Esophagus (tissue), 2 donors: ENCODE measurements at regions not wholly inside any gene's neighbourhood (a gene's known extent, or its start where the extent isn't known, plus 50 kb on each side); places are given as distances from the start of the nearest gene placed in this dataset.

Source experiments
- H3K27ac ChIP-seq, 2 donors: one replicate each; pipeline ENCODE4 v1.5.1; 2013; ENCODE audit warnings: low read depth in 2 of 2, mild to moderate bottlenecking in 2 of 2, inconsistent platforms in 1 of 2, low read length in 1 of 2, moderate library complexity in 1 of 2
- H3K27me3 ChIP-seq, 2 donors: one replicate each; pipeline ENCODE4 v1.6.1; 2013; ENCODE audit warnings: low read length in 2 of 2, control low read depth in 1 of 2, mild to moderate bottlenecking in 1 of 2; ENCODE audit not compliant: insufficient read depth in 2 of 2, control insufficient read depth in 1 of 2
- H3K36me3 ChIP-seq, 2 donors: one replicate each; pipeline ENCODE4 v1.6.1; 2013; ENCODE audit warnings: low read length in 1 of 2; ENCODE audit not compliant: control insufficient read depth in 2 of 2, insufficient read depth in 2 of 2
- H3K4me1 ChIP-seq, 2 donors: one replicate each; pipeline ENCODE4 v1.6.1; 2013; ENCODE audit warnings: low read length in 1 of 2; ENCODE audit not compliant: control insufficient read depth in 2 of 2, insufficient read depth in 2 of 2
- H3K4me3 ChIP-seq, 2 donors: one replicate each; pipeline ENCODE4 v1.5.1; 2013; ENCODE audit warnings: low read length in 2 of 2, mild to moderate bottlenecking in 2 of 2, low read depth in 1 of 2, moderate library complexity in 1 of 2
- H3K9me3 ChIP-seq, 2 donors: one replicate each; pipeline ENCODE4 v1.6.1; 2013; ENCODE audit warnings: mild to moderate bottlenecking in 2 of 2, low read depth in 1 of 2, low read length in 1 of 2, moderate library complexity in 1 of 2; ENCODE audit not compliant: control insufficient read depth in 2 of 2, insufficient read depth in 1 of 2
- WGBS, 2 donors: extraction: QIAGEN DNeasy Blood & Tissue Kit; methylation state at CpG; one replicate each; pipeline ENCODE4 v1.1.7; 2013; 5-methylcytosine and 5-hydroxymethylcytosine counted together
- donor health status: healthy with polysubstance abuse.
- donor health status: Bipolar disorder and iron deficiency.

- Histone ChIP-seq H3K9me3 (no peaks in the 10 kb centered on the region), H3K27me3 (no peaks in the 10 kb centered on the region), H3K4me3 (no peak overlapping the region), H3K36me3 (no peaks in the 10 kb centered on the region), H3K4me1 (peaks cover 0 to 3% of the 10 kb centered on the region in 2 donors), H3K27ac (no peak overlapping the region)
- WGBS, 2 donors: 68 to 74% methylated on average over 2 of the region's 2 CpGs
Observed at GRCh38 chr5:71996789-71997188, 110.5 kb upstream of the MAP1B start.

- Histone ChIP-seq H3K4me3 (no peak overlapping the region), H3K36me3 (no peaks in the 10 kb centered on the region)
Observed at GRCh38 chr5:71998746-71999145, 108.5 kb upstream of the MAP1B start.

DNA sequence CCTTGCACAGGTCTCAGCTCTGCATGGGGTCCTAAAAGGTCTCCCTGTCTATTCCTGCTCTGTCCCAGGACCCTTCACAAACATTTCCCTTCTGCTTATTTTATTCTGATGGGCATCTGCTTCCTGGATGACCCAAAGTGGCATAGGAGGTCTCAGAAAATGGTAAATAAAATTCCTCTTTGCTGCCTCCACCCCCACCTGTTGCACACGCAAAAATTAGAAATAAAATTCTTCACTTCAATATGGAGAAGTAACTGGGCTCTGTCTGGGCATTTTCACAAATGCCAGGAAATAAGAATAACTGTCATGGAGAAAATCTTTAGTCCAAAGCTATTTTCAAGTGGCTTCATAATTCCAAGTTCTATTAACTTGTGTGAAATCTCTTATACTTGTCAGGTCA is 106.6 kb upstream of the MAP1B start:
- Histone ChIP-seq H3K27me3 (no peaks in the 10 kb centered on the region), H3K9me3 (no peaks in the 10 kb centered on the region), H3K27ac (no peak overlapping the region), H3K4me3 (no peak overlapping the region), H3K4me1 (peaks cover 0 to 3% of the 10 kb centered on the region in 2 donors), H3K36me3 (no peaks in the 10 kb centered on the region)
- WGBS, 2 donors: 89 to 95% methylated on average over 1 of the region's 1 CpG

More at GRCh38 chr5:71998746-71999145, 108.5 kb upstream of the MAP1B start:
- peaks cover 0 to 3% of the 10 kb centered on the region in 2 donors for H3K4me1 ChIP-seq
- H3K9me3 ChIP-seq: no peaks in the 10 kb centered on the region
- H3K27me3 ChIP-seq: no peaks in the 10 kb centered on the region
- no peak overlapping the region for H3K27ac ChIP-seq

GRCh38 chr5:72005671-72006070 is 101.6 kb upstream of the MAP1B start:
- no peaks in the 10 kb centered on the region for H3K27me3 ChIP-seq
- no peak overlapping the region for H3K27ac ChIP-seq
- no peaks in the 10 kb centered on the region for H3K4me1 ChIP-seq
- no peaks in the 10 kb centered on the region for H3K9me3 ChIP-seq
- no peaks in the 10 kb centered on the region for H3K36me3 ChIP-seq
- H3K4me3 ChIP-seq: no peak overlapping the region

GRCh38 chr5:72006361-72006760 is 100.9 kb upstream of the MAP1B start:
- H3K4me1 ChIP-seq: no peaks in the 10 kb centered on the region
- H3K4me3 ChIP-seq: no peak overlapping the region
- WGBS, 2 donors: 18 to 33% methylated on average over 1 of the region's 1 CpG
- H3K27ac ChIP-seq: no peak overlapping the region
- no peaks in the 10 kb centered on the region for H3K27me3 ChIP-seq
- H3K9me3 ChIP-seq: no peaks in the 10 kb centered on the region
- no peaks in the 10 kb centered on the region for H3K36me3 ChIP-seq

- no peak overlapping the region for H3K27ac ChIP-seq
- no peak overlapping the region for H3K4me3 ChIP-seq
- H3K4me1 ChIP-seq: no peaks in the 10 kb centered on the region
- 72 to 79% methylated on average over 7 of the region's 7 CpGs for WGBS, 2 donors
- no peaks in the 10 kb centered on the region for H3K36me3 ChIP-seq
- H3K9me3 ChIP-seq: no peaks in the 10 kb centered on the region
- H3K27me3 ChIP-seq: no peaks in the 10 kb centered on the region
Observed at GRCh38 chr5:72007336-72008111, 99.8 kb upstream of the MAP1B start.

DNA sequence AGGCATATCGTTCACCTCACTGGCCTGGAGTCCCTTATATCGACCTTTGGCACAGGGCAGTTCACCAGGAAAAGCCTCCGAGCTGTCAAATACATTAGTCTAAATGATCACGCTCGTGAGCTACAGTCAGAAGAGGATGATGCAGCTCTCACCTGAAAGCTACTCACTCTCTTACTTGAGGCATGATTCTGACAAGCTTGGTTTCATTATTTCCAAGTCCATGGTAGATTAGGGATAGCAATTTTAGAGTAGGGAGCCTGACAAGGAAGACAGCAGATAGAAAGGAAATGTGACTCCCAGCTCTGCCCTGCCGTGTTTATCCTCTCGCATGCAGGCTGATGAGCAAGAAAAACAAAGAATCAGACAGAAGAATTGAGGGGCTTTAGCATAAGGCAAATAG is 98.0 kb upstream of the MAP1B start:
- H3K4me3 ChIP-seq: no peak overlapping the region
- no peaks in the 10 kb centered on the region for H3K9me3 ChIP-seq
- WGBS, 2 donors: 56 to 73% methylated on average over 7 of the region's 7 CpGs
- no peaks in the 10 kb centered on the region for H3K27me3 ChIP-seq
- no peaks in the 10 kb centered on the region for H3K4me1 ChIP-seq
- H3K27ac ChIP-seq: no peak overlapping the region
- no peaks in the 10 kb centered on the region for H3K36me3 ChIP-seq

DNA sequence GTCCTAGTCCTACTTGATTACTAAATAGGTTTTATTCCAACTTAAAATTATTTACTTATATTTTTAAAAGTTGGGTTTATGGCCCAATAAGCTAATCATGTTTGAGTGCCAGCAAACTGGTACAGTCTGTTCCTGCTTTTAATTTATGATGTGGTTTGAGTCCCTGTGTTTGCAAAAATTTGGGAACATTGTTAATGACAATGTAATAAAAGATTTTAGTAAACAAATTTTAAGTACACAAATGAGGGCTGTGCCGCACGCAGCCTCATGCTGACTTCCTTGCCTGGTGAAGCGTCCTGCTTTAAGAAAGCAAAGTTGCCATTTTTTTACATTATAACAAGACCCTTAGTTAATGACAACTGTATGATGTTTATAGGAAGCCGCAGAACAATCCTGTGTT is 96.8 kb upstream of the MAP1B start:
- WGBS, 2 donors: 83 to 84% methylated on average over 4 of the region's 4 CpGs
- no peak overlapping the region for H3K4me3 ChIP-seq
- no peak overlapping the region for H3K27ac ChIP-seq
- H3K27me3 ChIP-seq: no peaks in the 10 kb centered on the region
- H3K4me1 ChIP-seq: peaks cover 0 to 2% of the 10 kb centered on the region in 2 donors
- H3K9me3 ChIP-seq: no peaks in the 10 kb centered on the region
- H3K36me3 ChIP-seq: no peaks in the 10 kb centered on the region

GRCh38 chr5:72012906-72013305 is 94.4 kb upstream of the MAP1B start:
- Histone ChIP-seq H3K27me3 (no peaks in the 10 kb centered on the region), H3K4me1 (peaks cover 0 to 2% of the 10 kb centered on the region in 2 donors), H3K36me3 (no peaks in the 10 kb centered on the region), H3K9me3 (no peaks in the 10 kb centered on the region), H3K4me3 (no peak overlapping the region), H3K27ac (no peak overlapping the region)
- 61 to 64% methylated on average over 4 of the region's 4 CpGs for WGBS, 2 donors
